ENCODE measurements at regions not wholly inside any gene's neighbourhood (a gene's known extent, or its start where the extent isn't known, plus 50 kb on each side); places are given as distances from the start of the nearest gene placed in this dataset.

DNA sequence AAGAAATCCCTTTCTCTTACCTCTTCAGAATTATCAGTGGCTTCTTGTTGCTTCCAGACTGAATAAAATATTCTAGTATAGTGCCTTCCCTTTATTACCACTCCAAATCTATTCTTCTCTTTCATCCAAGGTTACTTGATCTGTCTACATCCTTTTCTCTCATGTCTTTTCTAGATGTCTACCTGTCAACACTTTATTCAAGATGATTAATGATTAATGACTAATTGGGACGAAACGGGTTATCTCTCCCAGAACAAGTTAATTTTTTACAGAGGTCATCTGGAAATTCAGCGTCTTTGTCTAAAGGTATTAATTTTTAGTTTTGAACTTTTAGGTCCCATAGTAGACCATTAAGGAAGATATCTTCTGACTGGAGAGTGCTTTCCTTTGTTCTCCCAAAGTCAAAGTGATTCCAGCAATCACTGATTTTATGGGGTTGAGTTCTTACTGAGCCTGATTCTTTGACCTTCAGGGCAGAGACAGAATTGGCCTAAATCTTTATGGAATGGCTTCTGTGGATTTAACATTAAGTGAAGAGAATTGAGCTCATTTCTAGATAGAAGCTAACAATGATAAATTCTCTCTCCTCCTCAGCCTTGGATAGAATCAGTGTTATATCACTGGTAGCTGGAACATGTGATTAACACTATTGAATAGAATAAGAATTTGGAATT lies 335.4 kb upstream of the TEX13C start:
- intact Hi-C loops (cut with DNase I) = no loop called here
- 29 to 45% (median 42%) methylated on average over 3 of the region's 3 CpGs for WGBS, 4 donors
- no peaks in the 10 kb centered on the region for H3K36me3 ChIP-seq (replicated peaks in 1 of 2)
- H3K4me1 ChIP-seq (replicated peaks in 1 of 2) = no peaks in the 10 kb centered on the region
- DNase-seq = no peak
- H3K27ac ChIP-seq = no peak overlapping the region
- H3K27me3 ChIP-seq = peaks cover 8% of the 10 kb centered on the region
- TF ChIP-seq, protein P1, sequence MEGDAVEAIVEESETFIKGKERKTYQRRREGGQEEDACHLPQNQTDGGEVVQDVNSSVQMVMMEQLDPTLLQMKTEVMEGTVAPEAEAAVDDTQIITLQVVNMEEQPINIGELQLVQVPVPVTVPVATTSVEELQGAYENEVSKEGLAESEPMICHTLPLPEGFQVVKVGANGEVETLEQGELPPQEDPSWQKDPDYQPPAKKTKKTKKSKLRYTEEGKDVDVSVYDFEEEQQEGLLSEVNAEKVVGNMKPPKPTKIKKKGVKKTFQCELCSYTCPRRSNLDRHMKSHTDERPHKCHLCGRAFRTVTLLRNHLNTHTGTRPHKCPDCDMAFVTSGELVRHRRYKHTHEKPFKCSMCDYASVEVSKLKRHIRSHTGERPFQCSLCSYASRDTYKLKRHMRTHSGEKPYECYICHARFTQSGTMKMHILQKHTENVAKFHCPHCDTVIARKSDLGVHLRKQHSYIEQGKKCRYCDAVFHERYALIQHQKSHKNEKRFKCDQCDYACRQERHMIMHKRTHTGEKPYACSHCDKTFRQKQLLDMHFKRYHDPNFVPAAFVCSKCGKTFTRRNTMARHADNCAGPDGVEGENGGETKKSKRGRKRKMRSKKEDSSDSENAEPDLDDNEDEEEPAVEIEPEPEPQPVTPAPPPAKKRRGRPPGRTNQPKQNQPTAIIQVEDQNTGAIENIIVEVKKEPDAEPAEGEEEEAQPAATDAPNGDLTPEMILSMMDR (IDR thresholded peaks at IDR 0.05) = no peak
- TF ChIP-seq POLR2A (IDR thresholded peaks at IDR 0.05) = no peak
- H3K4me3 ChIP-seq = no peak overlapping the region
- H3K9me3 ChIP-seq (replicated peaks in 1 of 3) = no peaks in the 10 kb centered on the region

DNA sequence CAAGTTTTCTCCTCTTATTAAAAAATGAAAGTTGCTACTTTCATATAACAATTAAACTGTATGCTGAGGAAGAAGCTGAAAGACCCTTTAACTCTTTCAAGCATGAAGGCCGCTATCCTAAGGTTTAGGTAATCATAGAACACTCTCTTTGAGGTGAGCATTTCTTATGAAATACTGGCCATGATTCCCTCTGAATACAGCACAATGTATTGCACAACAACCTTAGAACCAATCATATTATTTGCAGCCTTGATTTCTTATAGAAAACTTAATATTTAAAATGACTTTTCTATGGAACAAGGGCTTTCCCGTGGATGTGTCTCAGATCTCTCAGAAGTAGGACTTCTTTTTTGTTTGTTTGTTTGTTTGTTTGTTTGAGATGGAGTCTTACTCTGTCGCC lies 333.4 kb upstream of the TEX13C start:
- no peak overlapping the region for H3K27ac ChIP-seq
- 62 to 79% (median 71%) methylated on average over 2 to 3 of the region's 3 CpGs for WGBS, 4 donors
- H3K36me3 ChIP-seq (replicated peaks in 1 of 2) = no peaks in the 10 kb centered on the region
- TF ChIP-seq POLR2A (IDR thresholded peaks at IDR 0.05) = no peak
- TF ChIP-seq, protein P1 (IDR thresholded peaks at IDR 0.05) = no peak
- no peaks in the 10 kb centered on the region for H3K9me3 ChIP-seq (replicated peaks in 1 of 3)
- intact Hi-C loops (cut with DNase I) = no loop called here
- no peaks in the 10 kb centered on the region for H3K4me1 ChIP-seq (replicated peaks in 1 of 2)
- no peak for DNase-seq
- peaks cover 3% of the 10 kb centered on the region for H3K27me3 ChIP-seq
- H3K4me3 ChIP-seq = no peak overlapping the region

DNA sequence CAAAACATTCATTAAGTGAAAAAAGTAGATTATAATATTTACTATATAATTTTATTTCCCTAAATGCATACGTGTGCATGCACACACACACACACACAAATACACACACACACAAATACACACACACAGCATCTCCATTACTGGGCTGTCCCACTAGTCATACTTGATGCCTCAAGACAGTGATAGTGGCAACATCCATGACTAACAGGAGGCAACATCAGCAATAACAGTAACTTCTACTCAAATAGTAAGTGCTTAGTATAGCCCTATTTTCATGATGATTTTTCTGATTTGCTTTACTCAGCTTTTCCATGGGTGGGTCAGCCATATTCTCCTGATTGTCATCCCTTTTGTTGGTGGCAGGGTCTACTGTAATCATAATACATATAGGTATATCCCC lies 325.9 kb upstream of the TEX13C start:
- WGBS, 4 donors = 64 to 83% (median 73%) methylated on average over 1 of the region's 1 CpG
- Histone ChIP-seq H3K9me3 (replicated peaks in 1 of 3) (no peaks in the 10 kb centered on the region), H3K4me3 (no peak overlapping the region), H3K4me1 (replicated peaks in 1 of 2) (no peaks in the 10 kb centered on the region), H3K27me3 (no peaks in the 10 kb centered on the region), H3K36me3 (replicated peaks in 1 of 2) (no peaks in the 10 kb centered on the region), H3K27ac (no peak overlapping the region)
- TF ChIP-seq POLR2A (IDR thresholded peaks at IDR 0.05) = no peak
- TF ChIP-seq, protein P1 (IDR thresholded peaks at IDR 0.05) = no peak
- DNase-seq = no peak
- intact Hi-C loops (cut with DNase I) = no loop called here

DNA sequence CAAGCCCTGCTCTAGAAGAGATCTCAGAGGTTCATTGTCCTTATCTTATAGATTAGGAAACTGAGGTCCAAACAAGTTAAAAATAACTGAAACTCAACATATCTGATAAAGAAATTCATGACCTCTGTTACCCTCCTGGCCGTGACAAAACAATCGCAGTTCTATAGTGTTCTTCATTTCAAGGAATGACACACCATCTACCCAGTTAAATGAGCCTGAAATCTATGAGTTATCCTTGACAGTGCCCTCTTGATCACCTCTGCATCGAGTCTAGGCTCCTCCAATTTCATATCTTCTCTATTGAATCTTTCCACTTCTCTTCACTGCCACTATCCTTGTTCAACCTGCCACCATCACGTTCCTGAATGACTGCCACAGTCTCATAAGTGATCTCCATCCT lies 325.3 kb upstream of the TEX13C start:
- no peaks in the 10 kb centered on the region for H3K4me1 ChIP-seq (replicated peaks in 1 of 2)
- intact Hi-C loops (cut with DNase I) = no loop called here
- no peak for DNase-seq
- H3K36me3 ChIP-seq (replicated peaks in 1 of 2) = no peaks in the 10 kb centered on the region
- 57 to 71% (median 66%) methylated on average over 4 of the region's 4 CpGs for WGBS, 4 donors
- no peak overlapping the region for H3K27ac ChIP-seq
- no peak overlapping the region for H3K4me3 ChIP-seq
- H3K27me3 ChIP-seq = no peaks in the 10 kb centered on the region
- H3K9me3 ChIP-seq (replicated peaks in 1 of 3) = no peaks in the 10 kb centered on the region
- no peak for TF ChIP-seq POLR2A (IDR thresholded peaks at IDR 0.05)
- TF ChIP-seq, protein P1 (IDR thresholded peaks at IDR 0.05) = no peak

All from adrenal gland (tissue), 9 donors.